HG03139 (cell line): ENCODE measurements at regions not wholly inside any gene's neighbourhood (a gene's known extent, or its start where the extent isn't known, plus 50 kb on each side); places are given as distances from the start of the nearest gene placed in this dataset.
"Not testable (repeated sequence)": the region's sequence is repeated elsewhere in the genome, so short reads cannot be mapped to it uniquely, and the experiment has no call there.

ENCODE experiments used
- ATAC-seq: cut with Tn5 transposase; IDR thresholded peaks from one replicate; pipeline ENCODE4 v1.9.1; 2021; ENCODE audit not compliant: unreplicated experiment

GRCh38 chr9:111276431-111277128 is 53.4 kb downstream of the OR2K2 start:
- no peak for ATAC-seq

GRCh38 chr9:111274737-111275136 is 55.3 kb downstream of the OR2K2 start:
- no peak for ATAC-seq

GRCh38 chr9:111272581-111272980 is 57.4 kb downstream of the OR2K2 start:
- no peak for ATAC-seq

DNA sequence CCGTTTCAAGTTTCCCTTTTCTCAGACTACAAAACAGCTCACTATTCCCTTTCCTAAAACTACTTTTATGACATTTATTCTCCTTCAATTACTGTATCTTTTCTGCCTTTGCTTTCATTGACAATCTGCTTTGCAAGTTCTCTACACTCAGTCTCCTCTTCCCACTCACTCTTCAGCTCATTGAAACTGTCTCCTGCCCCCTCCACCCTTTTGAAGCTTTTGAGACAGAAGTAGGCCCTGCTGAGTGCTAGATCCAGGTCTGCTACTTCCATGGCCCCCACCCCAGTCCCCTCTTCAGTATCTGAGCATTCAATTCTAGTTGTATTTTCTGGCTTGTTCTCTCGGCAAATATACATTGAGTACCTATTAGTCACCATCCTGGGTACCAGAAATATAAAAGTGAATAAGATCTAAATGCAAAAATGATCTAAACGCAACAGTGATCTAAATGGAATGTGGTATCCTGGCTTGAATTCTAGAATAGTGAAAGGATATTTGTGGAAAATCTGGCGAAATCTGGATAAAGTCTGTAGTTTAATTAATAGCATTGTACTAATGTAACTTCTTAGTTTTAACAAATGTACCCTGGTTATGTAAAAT is 58.4 kb downstream of the OR2K2 start:
- ATAC-seq: no peak

GRCh38 chr9:111271047-111271446 is 59.0 kb downstream of the OR2K2 start:
- no peak for ATAC-seq

- not testable (repeated sequence) for ATAC-seq
These were observed 64.0 kb downstream of the OR2K2 start for GRCh38 chr9:111266024-111266423.

DNA sequence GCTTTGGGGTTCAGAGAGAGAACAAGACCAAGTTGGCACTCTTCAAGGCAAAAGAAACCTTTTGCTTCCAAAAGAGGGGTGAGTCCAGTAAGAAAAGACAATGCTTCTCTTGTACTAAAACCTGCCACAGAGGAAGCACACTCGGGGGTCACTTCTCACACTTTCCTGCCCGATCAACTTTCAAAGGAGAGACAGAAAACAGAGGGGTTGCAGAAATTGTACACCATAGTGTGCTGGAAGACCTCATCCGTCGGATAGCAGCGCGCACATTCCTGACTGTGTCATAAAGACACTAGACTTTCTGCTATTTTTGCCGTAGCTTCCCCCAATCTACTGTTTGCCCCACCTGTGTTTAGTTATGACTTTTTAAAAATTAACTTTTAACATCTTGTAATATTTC is 66.9 kb downstream of the OR2K2 start:
- no peak for ATAC-seq

GRCh38 chr9:111258875-111259271 is 71.2 kb downstream of the OR2K2 start:
- no peak for ATAC-seq

GRCh38 chr9:111258209-111258874 is 71.7 kb downstream of the OR2K2 start:
- ATAC-seq: no peak

DNA sequence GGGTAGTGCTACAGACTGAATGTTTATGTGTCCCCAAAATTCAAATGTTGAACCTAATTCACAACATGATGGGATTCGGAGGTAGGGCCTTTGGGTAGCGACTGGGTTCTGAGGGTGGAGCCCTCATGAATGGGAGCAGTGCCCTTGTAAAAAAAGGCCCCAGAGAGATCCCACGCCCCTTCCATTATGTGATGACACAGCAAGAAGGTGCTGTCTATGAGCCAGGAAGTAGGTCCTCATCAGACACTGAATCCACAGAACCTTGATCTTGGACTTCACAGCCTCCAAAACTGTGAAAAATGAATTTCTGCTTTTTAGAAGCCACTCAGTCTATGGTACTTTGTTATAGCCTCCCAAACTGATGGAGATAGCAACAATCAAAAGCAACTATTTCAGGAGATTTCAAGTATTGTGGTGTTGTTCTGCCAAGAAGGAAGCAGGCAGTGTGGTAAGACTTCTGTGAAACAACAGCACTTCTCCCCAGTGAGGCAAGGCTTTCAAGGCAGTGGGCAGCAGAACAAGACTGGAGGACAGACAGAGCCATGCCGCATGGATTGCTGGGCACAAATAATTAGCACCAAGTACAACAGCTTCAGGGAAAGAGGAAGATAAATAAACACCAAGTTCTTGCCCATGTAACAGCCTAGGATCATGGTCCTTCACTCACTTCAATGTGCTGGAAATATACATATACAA is 76.1 kb downstream of the OR2K2 start:
- no peak for ATAC-seq

DNA sequence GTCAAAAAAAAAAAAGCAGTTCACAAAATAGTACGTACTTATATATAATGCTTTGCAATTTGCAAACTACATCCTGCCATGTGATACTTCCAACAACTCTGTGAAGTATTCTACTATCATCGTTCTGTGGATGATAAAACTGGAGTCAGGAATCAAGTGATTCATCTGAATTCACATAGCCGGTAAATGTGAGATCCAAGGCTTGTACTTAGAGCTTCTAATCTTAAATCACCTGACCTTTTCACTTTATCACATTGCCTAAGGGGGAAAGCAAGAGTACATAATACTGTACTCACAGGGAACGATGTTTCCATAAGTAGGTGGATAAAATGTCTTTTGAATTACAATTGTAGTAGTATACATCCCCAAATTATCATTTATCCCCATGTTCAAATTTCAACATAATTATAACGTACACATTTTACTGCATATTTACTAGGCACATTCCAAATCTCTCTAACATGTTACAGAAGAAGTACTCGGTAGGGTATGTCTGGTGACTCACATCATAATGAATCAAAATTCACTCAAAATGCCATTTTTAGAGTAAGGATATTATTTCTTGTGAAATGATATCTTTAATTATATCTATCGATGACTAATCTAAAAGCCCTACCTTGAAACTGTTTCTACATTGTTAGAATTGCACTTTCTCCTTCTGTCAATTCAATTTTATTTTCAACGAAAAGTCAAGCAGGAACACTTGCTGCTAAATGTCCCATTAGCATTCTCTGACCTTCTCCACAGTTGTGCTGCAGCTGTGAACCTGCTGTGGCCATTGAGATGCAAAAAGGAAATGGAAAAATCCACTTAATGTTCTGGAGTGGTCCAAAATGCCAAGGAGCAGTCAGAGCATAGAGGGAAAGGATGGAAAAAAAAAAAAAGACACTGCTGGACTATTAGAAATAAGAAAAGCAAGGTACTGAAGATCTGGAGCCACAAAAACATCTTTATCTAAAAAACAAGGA is 78.9 kb downstream of the OR2K2 start:
- ATAC-seq: no peak

GRCh38 chr9:111237447-111237846 is 92.6 kb downstream of the OR2K2 start:
- ATAC-seq: no peak

DNA sequence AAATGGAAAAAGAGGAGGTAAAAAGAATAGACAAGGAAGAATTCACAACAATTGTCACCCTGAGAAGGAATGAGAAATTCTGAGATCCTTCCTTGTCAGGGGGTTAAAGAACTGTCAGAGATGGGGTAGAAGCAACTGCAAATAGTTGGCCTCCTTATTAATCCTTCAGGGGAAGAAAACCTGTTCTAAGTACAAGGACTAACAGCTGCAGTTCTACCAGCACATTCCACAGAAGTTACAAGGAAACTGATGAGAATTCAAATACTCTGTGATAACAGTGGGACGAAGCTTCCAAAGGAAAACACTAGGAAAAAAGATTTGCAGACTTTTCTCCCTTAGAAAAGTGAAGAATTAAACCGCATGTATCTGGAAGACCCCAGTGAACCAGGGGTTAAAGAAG is 93.7 kb downstream of the OR2K2 start:
- no peak for ATAC-seq

DNA sequence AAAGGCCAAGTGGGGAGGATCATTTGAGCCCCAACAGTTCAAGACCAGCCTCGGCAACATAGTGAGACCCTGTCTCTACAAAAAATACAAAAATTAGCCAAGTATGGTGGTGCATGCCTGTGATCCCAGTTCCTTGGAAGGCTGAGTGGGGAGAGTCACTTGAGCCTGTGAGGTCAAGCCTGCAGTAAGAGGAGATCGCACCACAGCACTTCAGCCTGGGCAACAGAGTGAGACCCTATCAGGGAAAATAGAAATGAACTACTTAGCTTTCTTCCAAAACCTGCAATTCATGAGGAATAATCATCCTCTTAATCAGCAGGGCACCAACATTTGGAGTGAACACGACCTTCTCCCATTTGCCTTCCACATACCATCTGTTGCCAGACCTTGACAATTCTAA is 96.1 kb downstream of the OR2K2 start:
- no peak for ATAC-seq

GRCh38 chr9:111232997-111233790 is 96.8 kb downstream of the OR2K2 start:
- no peak for ATAC-seq

GRCh38 chr9:111231801-111232580 is 98.0 kb downstream of the OR2K2 start:
- no peak for ATAC-seq

GRCh38 chr9:111222757-111223156 is 107.3 kb downstream of the OR2K2 start:
- ATAC-seq: no peak

DNA sequence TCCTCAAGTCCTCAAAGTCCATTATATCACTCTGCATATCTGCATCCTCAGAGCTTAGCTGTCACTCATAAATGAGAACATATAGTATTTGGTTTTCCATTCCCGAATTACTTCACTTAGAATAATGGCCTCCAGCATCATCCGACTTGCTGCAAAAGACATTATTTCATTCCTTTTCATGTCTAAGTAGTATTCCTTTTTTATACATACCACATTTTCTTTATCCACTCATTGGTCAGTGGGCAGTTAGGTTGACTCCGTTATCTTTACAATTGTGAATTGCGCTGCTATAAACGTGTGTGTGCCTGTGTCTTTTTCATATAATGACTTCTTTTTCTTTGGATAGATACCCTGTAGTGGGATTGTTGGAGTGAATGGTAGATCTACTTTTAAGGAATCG is 117.2 kb downstream of the OR2K2 start:
- ATAC-seq: no peak

GRCh38 chr9:111198936-111199335 is 131.1 kb downstream of the OR2K2 start:
- ATAC-seq: no peak
